HL-60 (cell line): ENCODE measurements at regions not wholly inside any gene's neighbourhood (a gene's known extent, or its start where the extent isn't known, plus 50 kb on each side); places are given as distances from the start of the nearest gene placed in this dataset.

Experiments used
- DNase-seq, 2 experiments: peaks; one replicate each; pipeline ENCODE4 v3.0.0-alpha.2; 2010 to 2020; ENCODE audit warnings: low read depth in 1 of 2, low spot score in 1 of 2
- H3K27ac ChIP-seq: fragments of 250-450 bp; sonication (Bioruptor Pico); replicated peaks from 2 replicates; pipeline ENCODE4 v1.5.1; 2020; ENCODE audit warnings: mild to moderate bottlenecking, moderate library complexity
- H3K27me3 ChIP-seq: fragments of 250-450 bp; sonication (Bioruptor Pico); 2 replicates; pipeline ENCODE4 v1.5.1; 2021; ENCODE audit warnings: mild to moderate bottlenecking, moderate library complexity; ENCODE audit not compliant: insufficient read depth, poor library complexity, severe bottlenecking
- H3K4me3 ChIP-seq: replicated peaks from 2 replicates; pipeline ENCODE4 v1.5.1; 2011; ENCODE audit warnings: mild to moderate bottlenecking, control low read depth, low read length; ENCODE audit not compliant: insufficient read depth
- CTCF ChIP-seq: IDR thresholded peaks from one replicate; pipeline ENCODE4 v1.5.1; 2011; ENCODE audit warnings: low read length, control low read depth, inconsistent platforms; ENCODE audit not compliant: insufficient read depth
- GABPA ChIP-seq: IDR thresholded peaks from 2 replicates; pipeline ENCODE4 v1.6.1; 2012; ENCODE audit warnings: low read depth
- POLR2AphosphoS5 ChIP-seq: IDR thresholded peaks from 2 replicates; pipeline ENCODE4 v1.6.1; 2012; ENCODE audit warnings: low read depth
- REST ChIP-seq: IDR thresholded peaks from 2 replicates; pipeline ENCODE4 v1.6.1; 2012; ENCODE audit warnings: low read depth; ENCODE audit not compliant: insufficient replicate concordance
- SPI1 ChIP-seq: IDR thresholded peaks from 2 replicates; pipeline ENCODE4 v1.6.1; 2012; ENCODE audit warnings: low read depth, mild to moderate bottlenecking, borderline replicate concordance

GRCh38 chr12:66944365-66944764 is 265.5 kb upstream of the GRIP1 start:
- Histone ChIP-seq H3K27ac (no peak overlapping the region), H3K4me3 (no peak overlapping the region), H3K27me3 (no peaks in the 10 kb centered on the region)
- TF ChIP-seq GABPA, result no peak
- TF ChIP-seq SPI1, result no peak
- no peak for TF ChIP-seq CTCF
- TF ChIP-seq REST, result no peak
- TF ChIP-seq POLR2AphosphoS5, result no peak
- DNase-seq, result no peak

GRCh38 chr12:66945189-66945817 is 266.4 kb upstream of the GRIP1 start:
- no peak for DNase-seq
- TF ChIP-seq CTCF, result no peak
- TF ChIP-seq POLR2AphosphoS5, result no peak
- no peak for TF ChIP-seq SPI1
- TF ChIP-seq REST, result no peak
- no peak for TF ChIP-seq GABPA
- Histone ChIP-seq H3K27ac (no peak overlapping the region), H3K4me3 (no peak overlapping the region), H3K27me3 (no peaks in the 10 kb centered on the region)

- TF ChIP-seq SPI1, result no peak
- no peak for TF ChIP-seq GABPA
- TF ChIP-seq CTCF, result no peak
- no peak for TF ChIP-seq REST
- no peak for TF ChIP-seq POLR2AphosphoS5
- Histone ChIP-seq H3K4me3 (no peak overlapping the region), H3K27ac (no peak overlapping the region), H3K27me3 (no peaks in the 10 kb centered on the region)
- no peak for DNase-seq
These were observed 268.2 kb upstream of the GRIP1 start for GRCh38 chr12:66947119-66947518.
